GM12865 (cell line): ENCODE measurements at regions not wholly inside any gene's neighbourhood (a gene's known extent, or its start where the extent isn't known, plus 50 kb on each side); places are given as distances from the start of the nearest gene placed in this dataset.

Experiments
- DNase-seq: peaks from one replicate; pipeline ENCODE4 v3.0.0; 2010; ENCODE audit warnings: low read depth
- H3K4me3 ChIP-seq: 2 replicates; pipeline ENCODE4 v1.5.1; 2011; ENCODE audit warnings: mild to moderate bottlenecking, low read depth, low read length, control low read depth
- TF ChIP-seq, protein P1 (sequence below): IDR thresholded peaks from 2 replicates; pipeline ENCODE4 v1.5.1; 2011; ENCODE audit warnings: low read length, control low read depth, low read depth, inconsistent platforms; ENCODE audit not compliant: insufficient read depth; ENCODE audit errors: missing control alignments

DNA sequence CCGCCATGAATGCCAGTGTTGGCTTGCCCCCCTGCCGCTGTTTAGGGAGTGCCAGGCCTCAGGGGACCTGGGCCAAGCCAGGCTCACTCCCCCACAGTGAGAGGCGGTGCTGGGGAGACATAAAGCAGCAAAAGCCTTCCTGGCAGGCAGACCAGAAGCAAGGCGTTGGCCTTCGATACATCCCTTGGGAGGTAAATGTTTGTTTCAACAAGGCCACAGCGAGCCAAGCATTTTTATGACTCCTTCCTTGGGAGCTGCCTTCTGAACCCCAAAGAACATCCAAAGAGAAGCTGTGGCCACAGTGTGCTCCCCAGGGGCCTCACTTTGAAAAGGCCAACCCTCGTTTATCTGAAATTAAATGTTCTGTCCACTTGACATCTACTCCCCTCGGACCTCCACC, 119.7 kb upstream of the CIBAR2 start:
- DNase-seq: no peak
- H3K4me3 ChIP-seq: no peak overlapping the region
- TF ChIP-seq, protein P1, sequence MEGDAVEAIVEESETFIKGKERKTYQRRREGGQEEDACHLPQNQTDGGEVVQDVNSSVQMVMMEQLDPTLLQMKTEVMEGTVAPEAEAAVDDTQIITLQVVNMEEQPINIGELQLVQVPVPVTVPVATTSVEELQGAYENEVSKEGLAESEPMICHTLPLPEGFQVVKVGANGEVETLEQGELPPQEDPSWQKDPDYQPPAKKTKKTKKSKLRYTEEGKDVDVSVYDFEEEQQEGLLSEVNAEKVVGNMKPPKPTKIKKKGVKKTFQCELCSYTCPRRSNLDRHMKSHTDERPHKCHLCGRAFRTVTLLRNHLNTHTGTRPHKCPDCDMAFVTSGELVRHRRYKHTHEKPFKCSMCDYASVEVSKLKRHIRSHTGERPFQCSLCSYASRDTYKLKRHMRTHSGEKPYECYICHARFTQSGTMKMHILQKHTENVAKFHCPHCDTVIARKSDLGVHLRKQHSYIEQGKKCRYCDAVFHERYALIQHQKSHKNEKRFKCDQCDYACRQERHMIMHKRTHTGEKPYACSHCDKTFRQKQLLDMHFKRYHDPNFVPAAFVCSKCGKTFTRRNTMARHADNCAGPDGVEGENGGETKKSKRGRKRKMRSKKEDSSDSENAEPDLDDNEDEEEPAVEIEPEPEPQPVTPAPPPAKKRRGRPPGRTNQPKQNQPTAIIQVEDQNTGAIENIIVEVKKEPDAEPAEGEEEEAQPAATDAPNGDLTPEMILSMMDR: no peak

- TF ChIP-seq, protein P1: no peak
- DNase-seq: no peak
- H3K4me3 ChIP-seq: no peak overlapping the region
Observed at GRCh38 chr16:85232369-85233142, 120.3 kb upstream of the CIBAR2 start.

DNA sequence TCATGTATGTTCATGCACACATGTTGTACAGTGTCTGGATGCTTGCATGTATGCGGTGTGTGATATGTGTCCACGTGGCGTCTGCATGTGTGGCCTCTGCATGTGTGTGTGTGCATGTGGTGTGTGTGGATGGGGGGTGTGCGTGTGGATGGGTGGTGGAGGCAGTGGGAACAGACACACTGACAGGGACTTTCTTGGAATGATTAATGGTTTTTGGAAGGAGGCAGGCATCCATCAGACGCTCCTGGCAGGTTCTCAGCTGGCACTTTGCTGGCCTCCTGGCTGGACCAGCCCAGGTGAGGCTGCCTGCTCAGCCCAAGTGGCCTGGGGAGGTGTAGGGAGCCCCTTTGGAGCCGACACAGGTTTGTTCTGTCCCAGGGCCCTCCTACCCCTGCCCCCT, 121.2 kb upstream of the CIBAR2 start:
- H3K4me3 ChIP-seq: no peak overlapping the region
- TF ChIP-seq, protein P1: no peak
- no peak for DNase-seq

DNA sequence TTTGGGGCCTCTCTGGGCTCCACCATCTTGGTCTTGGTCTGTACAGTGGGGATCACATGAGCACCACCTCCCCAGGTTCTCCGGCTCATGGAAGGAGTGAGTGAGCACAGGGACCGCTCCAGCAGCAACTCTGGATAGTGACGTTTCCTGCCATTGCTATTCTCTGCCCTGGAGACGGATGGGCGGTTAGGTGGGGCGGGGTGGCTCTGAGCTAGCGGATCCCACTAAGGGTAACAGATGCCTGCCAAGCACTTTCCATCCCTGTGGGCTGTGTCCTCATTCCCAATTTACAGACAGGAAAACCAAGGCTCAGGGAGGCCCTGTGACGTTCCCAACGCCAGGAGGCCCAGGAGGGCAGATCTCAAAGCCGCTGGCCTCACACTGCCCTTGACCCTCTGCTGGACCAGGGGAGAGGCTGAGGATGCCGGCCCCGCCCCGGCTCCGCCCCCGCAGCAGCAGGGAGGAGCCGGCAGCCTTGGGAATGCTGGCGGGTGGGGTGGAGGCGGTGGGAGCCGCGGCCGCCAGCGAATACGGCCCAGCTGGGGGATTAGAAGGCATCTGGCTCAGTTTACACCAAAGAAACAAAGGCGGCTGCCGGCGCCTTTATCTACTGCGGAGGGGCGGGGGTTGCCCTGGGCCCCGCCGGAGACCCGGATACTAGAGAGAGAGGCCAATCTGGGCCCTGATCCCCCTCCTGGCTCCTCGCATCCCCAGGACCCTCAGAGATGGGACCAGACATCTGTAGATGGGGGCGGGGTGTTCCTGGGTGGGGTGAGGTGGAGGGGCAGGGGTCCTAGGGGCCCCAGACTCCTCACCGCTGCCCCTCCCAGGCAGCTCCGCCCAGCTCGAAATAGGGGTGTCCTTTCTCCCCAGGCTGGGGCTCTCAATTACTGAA, 122.3 kb upstream of the CIBAR2 start:
- TF ChIP-seq, protein P1: no peak
- no peak for DNase-seq
- H3K4me3 ChIP-seq: no peak overlapping the region

DNA sequence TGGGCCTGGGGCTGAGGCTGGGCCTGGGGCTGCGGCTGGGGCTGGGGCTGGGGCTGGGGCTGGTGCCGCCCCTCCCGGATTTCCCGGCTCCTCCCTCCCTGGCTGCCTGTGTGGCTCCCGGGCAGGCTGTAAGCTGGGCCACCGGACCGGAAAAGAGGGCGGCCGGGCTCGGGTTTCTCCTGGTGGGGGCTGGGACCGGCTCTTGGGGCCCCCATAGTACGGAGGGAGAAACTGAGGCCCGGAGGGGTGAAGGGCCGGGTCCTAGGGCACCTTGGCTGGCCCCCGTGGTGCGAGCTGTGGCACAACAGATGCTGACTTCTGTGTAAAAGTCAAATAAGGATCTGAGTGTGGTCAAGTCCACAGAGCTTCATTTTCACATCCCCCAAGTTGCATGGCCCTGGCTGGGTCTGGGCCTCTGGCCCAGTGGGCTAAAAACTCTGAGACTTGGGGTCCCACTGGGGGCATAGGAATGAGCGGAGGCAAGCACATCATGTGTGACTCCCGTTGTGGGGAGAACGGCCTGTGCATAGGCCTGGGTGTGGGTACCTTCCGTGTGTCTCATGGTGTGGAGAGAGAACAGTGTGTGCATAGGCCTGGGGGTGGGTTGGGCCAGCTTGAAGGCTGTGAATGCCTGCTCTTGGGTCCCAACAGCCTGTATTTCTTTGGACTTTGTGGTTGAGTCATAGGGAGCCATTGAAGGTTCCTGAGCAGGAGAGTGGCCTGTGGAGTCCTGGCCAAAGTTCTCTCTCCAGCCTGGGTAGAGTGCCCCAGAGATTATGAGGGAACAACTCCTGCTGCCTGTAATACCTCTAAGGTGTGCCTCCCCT, 123.9 kb upstream of the CIBAR2 start:
- DNase-seq: peak; percentile 54
- peak overlapping the region; percentile 10 for H3K4me3 ChIP-seq
- TF ChIP-seq, protein P1: no peak

DNA sequence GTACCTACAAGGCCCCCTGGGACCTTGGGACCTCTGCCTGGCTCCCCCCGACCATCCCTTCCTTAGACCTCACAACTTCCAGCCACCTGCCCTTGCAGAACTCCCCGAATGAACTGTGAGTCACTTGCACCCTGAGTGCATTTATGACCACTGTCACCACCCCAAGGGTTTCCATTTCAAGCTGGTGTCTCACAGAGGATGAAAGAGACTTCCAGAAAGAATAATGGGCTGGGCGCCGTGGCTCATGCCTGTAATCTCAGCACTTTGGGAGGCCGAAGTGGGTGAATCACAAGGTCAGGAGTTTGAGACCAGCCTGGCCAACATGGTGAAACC, 124.5 kb upstream of the CIBAR2 start:
- no peak overlapping the region for H3K4me3 ChIP-seq
- TF ChIP-seq, protein P1: no peak
- DNase-seq: no peak
